Gastrocnemius medialis (tissue), 4 donors: ENCODE measurements at regions not wholly inside any gene's neighbourhood (a gene's known extent, or its start where the extent isn't known, plus 50 kb on each side); places are given as distances from the start of the nearest gene placed in this dataset.

Source experiments
- POLR2A ChIP-seq, 2 donors: fragments of 450-650 bp; IDR thresholded peaks; one replicate each; pipeline ENCODE4 v1.6.1; 2017; ENCODE audit warnings: antibody characterized with exemption in 2 of 2, mild to moderate bottlenecking in 2 of 2, moderate library complexity in 2 of 2
- TF ChIP-seq, protein P1 (sequence below), 5 experiments: fragments of 450-650 bp in 3 of 5; fragments of 200-600 bp in 2 of 5; sonication (generic) in 2 of 5; IDR thresholded peaks in 4 of 5; conservative IDR thresholded peaks in 1 of 5; 1 replicate in 4 of 5; 2 replicates in 1 of 5; pipeline ENCODE4 v1.5.1; 2016 to 2019; ENCODE audit warnings: antibody characterized with exemption in 5 of 5, mild to moderate bottlenecking in 3 of 5, moderate library complexity in 3 of 5

DNA sequence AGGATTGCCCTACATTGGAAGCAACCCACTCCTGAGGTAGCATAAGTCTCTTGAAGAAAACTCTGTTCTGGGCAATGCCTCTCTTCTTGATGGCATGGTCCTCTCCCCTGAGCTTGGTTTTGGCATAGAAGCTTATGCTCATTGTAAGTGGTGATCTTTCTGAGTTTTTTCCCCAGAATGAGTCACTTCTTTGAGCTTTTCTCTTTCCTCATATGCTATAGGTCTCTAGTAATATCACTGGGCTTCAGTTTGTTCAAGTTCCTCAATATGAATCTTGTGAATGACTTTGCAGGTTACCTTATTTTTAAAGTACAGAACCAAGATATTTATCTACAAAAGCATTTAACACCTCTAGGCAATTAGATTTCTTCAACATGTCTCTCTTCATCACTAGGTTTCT, 76.5 kb upstream of the ATG10 start:
- TF ChIP-seq, protein P1, sequence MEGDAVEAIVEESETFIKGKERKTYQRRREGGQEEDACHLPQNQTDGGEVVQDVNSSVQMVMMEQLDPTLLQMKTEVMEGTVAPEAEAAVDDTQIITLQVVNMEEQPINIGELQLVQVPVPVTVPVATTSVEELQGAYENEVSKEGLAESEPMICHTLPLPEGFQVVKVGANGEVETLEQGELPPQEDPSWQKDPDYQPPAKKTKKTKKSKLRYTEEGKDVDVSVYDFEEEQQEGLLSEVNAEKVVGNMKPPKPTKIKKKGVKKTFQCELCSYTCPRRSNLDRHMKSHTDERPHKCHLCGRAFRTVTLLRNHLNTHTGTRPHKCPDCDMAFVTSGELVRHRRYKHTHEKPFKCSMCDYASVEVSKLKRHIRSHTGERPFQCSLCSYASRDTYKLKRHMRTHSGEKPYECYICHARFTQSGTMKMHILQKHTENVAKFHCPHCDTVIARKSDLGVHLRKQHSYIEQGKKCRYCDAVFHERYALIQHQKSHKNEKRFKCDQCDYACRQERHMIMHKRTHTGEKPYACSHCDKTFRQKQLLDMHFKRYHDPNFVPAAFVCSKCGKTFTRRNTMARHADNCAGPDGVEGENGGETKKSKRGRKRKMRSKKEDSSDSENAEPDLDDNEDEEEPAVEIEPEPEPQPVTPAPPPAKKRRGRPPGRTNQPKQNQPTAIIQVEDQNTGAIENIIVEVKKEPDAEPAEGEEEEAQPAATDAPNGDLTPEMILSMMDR (IDR thresholded peaks at IDR 0.05 in 4 of 5, conservative IDR thresholded peaks at IDR 0.05 in 1 of 5): no peak
- no peak for TF ChIP-seq POLR2A (IDR thresholded peaks at IDR 0.05)
